ENCODE measurements at regions not wholly inside any gene's neighbourhood (a gene's known extent, or its start where the extent isn't known, plus 50 kb on each side); places are given as distances from the start of the nearest gene placed in this dataset.

DNA sequence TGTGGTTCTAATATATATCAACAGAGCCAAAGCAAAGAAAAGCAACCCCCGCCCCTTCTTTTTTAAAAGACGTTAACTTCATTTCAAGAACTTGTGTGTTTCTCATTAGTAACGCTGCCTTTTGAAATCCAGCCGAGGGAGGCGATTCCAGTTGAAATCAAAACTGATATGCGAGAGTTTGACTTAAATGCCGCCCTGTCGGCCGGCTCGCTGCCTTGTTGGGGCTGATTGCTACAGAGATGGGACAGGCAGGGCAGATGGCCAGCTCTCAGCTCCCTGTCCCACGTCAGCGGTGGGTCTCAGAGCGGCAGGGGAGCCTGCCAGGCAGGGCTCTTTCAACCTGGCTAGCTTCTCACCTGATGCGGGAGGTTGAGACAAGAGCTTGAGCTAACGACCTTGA, 51.9 kb upstream of the ALX4 start:
- TF ChIP-seq, protein P1, sequence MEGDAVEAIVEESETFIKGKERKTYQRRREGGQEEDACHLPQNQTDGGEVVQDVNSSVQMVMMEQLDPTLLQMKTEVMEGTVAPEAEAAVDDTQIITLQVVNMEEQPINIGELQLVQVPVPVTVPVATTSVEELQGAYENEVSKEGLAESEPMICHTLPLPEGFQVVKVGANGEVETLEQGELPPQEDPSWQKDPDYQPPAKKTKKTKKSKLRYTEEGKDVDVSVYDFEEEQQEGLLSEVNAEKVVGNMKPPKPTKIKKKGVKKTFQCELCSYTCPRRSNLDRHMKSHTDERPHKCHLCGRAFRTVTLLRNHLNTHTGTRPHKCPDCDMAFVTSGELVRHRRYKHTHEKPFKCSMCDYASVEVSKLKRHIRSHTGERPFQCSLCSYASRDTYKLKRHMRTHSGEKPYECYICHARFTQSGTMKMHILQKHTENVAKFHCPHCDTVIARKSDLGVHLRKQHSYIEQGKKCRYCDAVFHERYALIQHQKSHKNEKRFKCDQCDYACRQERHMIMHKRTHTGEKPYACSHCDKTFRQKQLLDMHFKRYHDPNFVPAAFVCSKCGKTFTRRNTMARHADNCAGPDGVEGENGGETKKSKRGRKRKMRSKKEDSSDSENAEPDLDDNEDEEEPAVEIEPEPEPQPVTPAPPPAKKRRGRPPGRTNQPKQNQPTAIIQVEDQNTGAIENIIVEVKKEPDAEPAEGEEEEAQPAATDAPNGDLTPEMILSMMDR (IDR thresholded peaks at IDR 0.05) = no peak
- H3K27ac Mint-ChIP-seq (ENCODE audit: unreplicated experiment) = no peak overlapping the region
- peaks cover 7% of the 10 kb centered on the region for H3K9me3 Mint-ChIP-seq (ENCODE audit: low read depth)
- no peak overlapping the region for H3K4me3 Mint-ChIP-seq (ENCODE audit: unreplicated experiment)
- no peaks in the 10 kb centered on the region for H3K4me1 Mint-ChIP-seq (ENCODE audit: low read depth)
- H3K27me3 Mint-ChIP-seq (ENCODE audit: low read depth) = peaks cover 31% of the 10 kb centered on the region
- DNase-seq (ENCODE audit: low spot score) = no peak
- H3K36me3 Mint-ChIP-seq (ENCODE audit: low read depth) = peaks cover 3% of the 10 kb centered on the region

- Mint-ChIP-seq H3K9me3 (ENCODE audit: low read depth) (peaks cover 7% of the 10 kb centered on the region), H3K27ac (ENCODE audit: unreplicated experiment) (no peak overlapping the region), H3K4me3 (ENCODE audit: unreplicated experiment) (no peak overlapping the region), H3K36me3 (ENCODE audit: low read depth) (peaks cover 3% of the 10 kb centered on the region), H3K4me1 (ENCODE audit: low read depth) (no peaks in the 10 kb centered on the region), H3K27me3 (ENCODE audit: low read depth) (peaks cover 30% of the 10 kb centered on the region)
- no peak for DNase-seq (ENCODE audit: low spot score)
- TF ChIP-seq, protein P1 (IDR thresholded peaks at IDR 0.05) = no peak
Measured at GRCh38 chr11:44363116-44363515, 53.2 kb upstream of the ALX4 start.

- Mint-ChIP-seq H3K27ac (ENCODE audit: unreplicated experiment) (no peak overlapping the region), H3K36me3 (ENCODE audit: low read depth) (peaks cover 3% of the 10 kb centered on the region), H3K4me3 (ENCODE audit: unreplicated experiment) (no peak overlapping the region), H3K9me3 (ENCODE audit: low read depth) (peaks cover 7% of the 10 kb centered on the region), H3K27me3 (ENCODE audit: low read depth) (peaks cover 30% of the 10 kb centered on the region), H3K4me1 (ENCODE audit: low read depth) (no peaks in the 10 kb centered on the region)
- DNase-seq (ENCODE audit: low spot score) = no peak
- TF ChIP-seq, protein P1 (IDR thresholded peaks at IDR 0.05) = no peak
Measured at GRCh38 chr11:44364596-44364995, 54.7 kb upstream of the ALX4 start.

DNA sequence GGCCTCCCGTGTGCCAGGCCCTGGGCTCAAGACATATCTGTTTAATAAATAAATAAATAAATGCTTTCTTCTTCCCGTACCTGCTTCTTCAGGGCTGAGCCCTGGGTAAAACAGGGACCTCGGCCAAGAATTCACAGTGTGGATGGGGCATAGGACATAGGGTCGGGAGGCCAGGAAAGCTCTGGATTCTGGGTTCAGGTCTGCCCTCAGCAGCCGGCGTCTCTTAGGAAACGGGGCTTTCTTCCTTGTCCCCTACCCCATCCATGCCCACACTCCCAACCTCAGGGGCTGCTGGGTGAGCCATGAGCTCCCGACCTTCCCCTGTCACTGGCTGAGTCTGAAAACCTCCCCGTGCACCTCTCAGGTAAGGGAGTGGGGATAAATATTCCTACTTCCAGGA, 55.7 kb upstream of the ALX4 start:
- Mint-ChIP-seq H3K36me3 (ENCODE audit: low read depth) (peaks cover 3% of the 10 kb centered on the region), H3K4me1 (ENCODE audit: low read depth) (no peaks in the 10 kb centered on the region), H3K9me3 (ENCODE audit: low read depth) (peaks cover 7% of the 10 kb centered on the region), H3K27me3 (ENCODE audit: low read depth) (peaks cover 27% of the 10 kb centered on the region), H3K27ac (ENCODE audit: unreplicated experiment) (no peak overlapping the region), H3K4me3 (ENCODE audit: unreplicated experiment) (no peak overlapping the region)
- DNase-seq (ENCODE audit: low spot score) = no peak
- TF ChIP-seq, protein P1 (IDR thresholded peaks at IDR 0.05) = no peak

GRCh38 chr11:44366026-44366425, 56.1 kb upstream of the ALX4 start:
- peaks cover 7% of the 10 kb centered on the region for H3K9me3 Mint-ChIP-seq (ENCODE audit: low read depth)
- TF ChIP-seq, protein P1 (IDR thresholded peaks at IDR 0.05) = no peak

More at GRCh38 chr11:44366026-44366425, 56.1 kb upstream of the ALX4 start:
- DNase-seq (ENCODE audit: low spot score) = no peak
- Mint-ChIP-seq H3K4me1 (ENCODE audit: low read depth) (no peaks in the 10 kb centered on the region), H3K27me3 (ENCODE audit: low read depth) (peaks cover 27% of the 10 kb centered on the region), H3K36me3 (ENCODE audit: low read depth) (peaks cover 3% of the 10 kb centered on the region), H3K27ac (ENCODE audit: unreplicated experiment) (no peak overlapping the region), H3K4me3 (ENCODE audit: unreplicated experiment) (no peak overlapping the region)
